ENCODE measurements at regions not wholly inside any gene's neighbourhood (a gene's known extent, or its start where the extent isn't known, plus 50 kb on each side); places are given as distances from the start of the nearest gene placed in this dataset.

- TF ChIP-seq MAZ (IDR thresholded peaks at IDR 0.05; ENCODE audit: borderline replicate concordance, low read depth, low read length) (no peak), MAZ (CRISPR knock-in tag; IDR thresholded peaks at IDR 0.05; ENCODE audit: low read depth) (no peak), ATF5 (CRISPR knock-in tag; IDR thresholded peaks at IDR 0.05; ENCODE audit: low read depth) (no peak), MXI1 (IDR thresholded peaks at IDR 0.05; ENCODE audit: borderline replicate concordance, low read depth, low read length) (no peak), ZNF512 (CRISPR knock-in tag; IDR thresholded peaks at IDR 0.05) (no peak), SUZ12 (IDR thresholded peaks at IDR 0.05; ENCODE audit: low read depth, low read length) (no peak), IRF2 (CRISPR knock-in tag; IDR thresholded peaks at IDR 0.05) (no peak), ZNF546 (CRISPR knock-in tag; conservative IDR thresholded peaks at IDR 0.05) (no peak)
Observed at GRCh38 chr7:142385491-142386340, 127.9 kb upstream of the PRSS58 start.
